BLaER1 (cell line): ENCODE measurements at regions not wholly inside any gene's neighbourhood (a gene's known extent, or its start where the extent isn't known, plus 50 kb on each side); places are given as distances from the start of the nearest gene placed in this dataset.

Source experiments
- H3K27ac ChIP-seq: shearing (Covaris generic); formaldehyde crosslinking; 2 replicates; pipeline ENCODE4 v1.8.1; 2022
- H3K27me3 ChIP-seq: shearing (Covaris generic); formaldehyde crosslinking; 2 replicates; pipeline ENCODE4 v1.8.1; 2022
- H3K36me3 ChIP-seq: shearing (Covaris generic); formaldehyde crosslinking; 2 replicates; pipeline ENCODE4 v1.8.1; 2022
- H3K4me1 ChIP-seq: shearing (Covaris generic); formaldehyde crosslinking; 2 replicates; pipeline ENCODE4 v1.8.1; 2022
- H3K4me2 ChIP-seq: shearing (Covaris generic); formaldehyde crosslinking; 2 replicates; pipeline ENCODE4 v1.8.1; 2022
- H3K4me3 ChIP-seq: shearing (Covaris generic); formaldehyde crosslinking; 2 replicates; pipeline ENCODE4 v1.8.1; 2022
- H3K9ac ChIP-seq: shearing (Covaris generic); formaldehyde crosslinking; 2 replicates; pipeline ENCODE4 v1.8.1; 2022
- H3K9me3 ChIP-seq: shearing (Covaris generic); formaldehyde crosslinking; 2 replicates; pipeline ENCODE4 v1.8.1; 2022
- H4K20me1 ChIP-seq: shearing (Covaris generic); formaldehyde crosslinking; 2 replicates; pipeline ENCODE4 v1.8.1; 2022
- Cebpa-rat ChIP-seq: shearing (Covaris generic); IDR thresholded peaks from 2 replicates; pipeline ENCODE4 v1.8.1; 2022

- H3K4me3 ChIP-seq, result no peak overlapping the region
- H3K4me2 ChIP-seq, result no peak overlapping the region
- no peak overlapping the region for H3K27ac ChIP-seq
- no peaks in the 10 kb centered on the region for H3K36me3 ChIP-seq
- H3K9ac ChIP-seq, result no peak overlapping the region
- no peaks in the 10 kb centered on the region for H3K27me3 ChIP-seq
- no peak for TF ChIP-seq Cebpa-rat
- H3K9me3 ChIP-seq, result no peaks in the 10 kb centered on the region
- no peaks in the 10 kb centered on the region for H4K20me1 ChIP-seq
- peaks cover 20% of the 10 kb centered on the region for H3K4me1 ChIP-seq
Measured at GRCh38 chr14:100648474-100649172, 61.4 kb upstream of the BEGAIN start.

GRCh38 chr14:100649173-100649519 is 61.9 kb upstream of the BEGAIN start:
- no peaks in the 10 kb centered on the region for H3K36me3 ChIP-seq
- H3K27me3 ChIP-seq, result no peaks in the 10 kb centered on the region
- H3K9ac ChIP-seq, result no peak overlapping the region
- peaks cover 24% of the 10 kb centered on the region for H3K4me1 ChIP-seq
- H4K20me1 ChIP-seq, result no peaks in the 10 kb centered on the region
- H3K9me3 ChIP-seq, result no peaks in the 10 kb centered on the region
- no peak overlapping the region for H3K4me3 ChIP-seq
- no peak overlapping the region for H3K27ac ChIP-seq
- no peak for TF ChIP-seq Cebpa-rat
- no peak overlapping the region for H3K4me2 ChIP-seq

- H4K20me1 ChIP-seq, result no peaks in the 10 kb centered on the region
- H3K27me3 ChIP-seq, result no peaks in the 10 kb centered on the region
- H3K36me3 ChIP-seq, result no peaks in the 10 kb centered on the region
- H3K4me3 ChIP-seq, result no peak overlapping the region
- no peak overlapping the region for H3K27ac ChIP-seq
- TF ChIP-seq Cebpa-rat, result no peak
- H3K9ac ChIP-seq, result no peak overlapping the region
- no peak overlapping the region for H3K4me2 ChIP-seq
- no peaks in the 10 kb centered on the region for H3K9me3 ChIP-seq
- peaks cover 26% of the 10 kb centered on the region for H3K4me1 ChIP-seq
Measured at GRCh38 chr14:100651999-100652508, 64.8 kb upstream of the BEGAIN start.

- TF ChIP-seq Cebpa-rat, result no peak
- Histone ChIP-seq H3K4me1 (peaks cover 33% of the 10 kb centered on the region), H3K27ac (no peak overlapping the region), H3K27me3 (no peaks in the 10 kb centered on the region), H4K20me1 (no peaks in the 10 kb centered on the region), H3K36me3 (no peaks in the 10 kb centered on the region), H3K9me3 (no peaks in the 10 kb centered on the region), H3K4me3 (no peak overlapping the region), H3K4me2 (no peak overlapping the region), H3K9ac (no peak overlapping the region)
Measured at GRCh38 chr14:100652744-100653143, 65.5 kb upstream of the BEGAIN start.

- no peak overlapping the region for H3K4me2 ChIP-seq
- no peak overlapping the region for H3K9ac ChIP-seq
- no peak overlapping the region for H3K4me3 ChIP-seq
- H3K4me1 ChIP-seq, result peaks cover 40% of the 10 kb centered on the region
- no peaks in the 10 kb centered on the region for H3K27me3 ChIP-seq
- no peak for TF ChIP-seq Cebpa-rat
- H3K36me3 ChIP-seq, result no peaks in the 10 kb centered on the region
- H4K20me1 ChIP-seq, result no peaks in the 10 kb centered on the region
- H3K27ac ChIP-seq, result no peak overlapping the region
- H3K9me3 ChIP-seq, result no peaks in the 10 kb centered on the region
Measured at GRCh38 chr14:100653409-100653808, 66.2 kb upstream of the BEGAIN start.

- Histone ChIP-seq H3K9ac (no peak overlapping the region), H3K27ac (no peak overlapping the region), H3K36me3 (no peaks in the 10 kb centered on the region), H4K20me1 (no peaks in the 10 kb centered on the region), H3K4me1 (peaks cover 47% of the 10 kb centered on the region), H3K9me3 (no peaks in the 10 kb centered on the region), H3K4me2 (peak overlapping the region; percentile 74), H3K4me3 (no peak overlapping the region), H3K27me3 (no peaks in the 10 kb centered on the region)
- TF ChIP-seq Cebpa-rat, result no peak
Measured at GRCh38 chr14:100654025-100654813, 67.0 kb upstream of the BEGAIN start.

GRCh38 chr14:100654814-100655740 is 67.9 kb upstream of the BEGAIN start:
- Histone ChIP-seq H3K27me3 (no peaks in the 10 kb centered on the region), H3K4me2 (peak overlapping the region; percentile 74), H3K27ac (no peak overlapping the region), H3K9ac (no peak overlapping the region), H4K20me1 (no peaks in the 10 kb centered on the region), H3K9me3 (no peaks in the 10 kb centered on the region), H3K36me3 (no peaks in the 10 kb centered on the region), H3K4me3 (no peak overlapping the region), H3K4me1 (peaks cover 47% of the 10 kb centered on the region)
- no peak for TF ChIP-seq Cebpa-rat

- H3K4me2 ChIP-seq, result peak overlapping the region; percentile 74
- TF ChIP-seq Cebpa-rat, result no peak
- H4K20me1 ChIP-seq, result no peaks in the 10 kb centered on the region
- H3K27ac ChIP-seq, result no peak overlapping the region
- H3K36me3 ChIP-seq, result no peaks in the 10 kb centered on the region
- H3K9me3 ChIP-seq, result no peaks in the 10 kb centered on the region
- H3K9ac ChIP-seq, result 0 out of 2 replicates have a peak overlapping the region, but pooled peaks have one; percentile 9
- H3K4me1 ChIP-seq, result peaks cover 47% of the 10 kb centered on the region
- H3K4me3 ChIP-seq, result no peak overlapping the region
- no peaks in the 10 kb centered on the region for H3K27me3 ChIP-seq
Measured at GRCh38 chr14:100655741-100656085, 68.5 kb upstream of the BEGAIN start.

GRCh38 chr14:100656996-100657395 is 69.7 kb upstream of the DLK1 start:
- no peaks in the 10 kb centered on the region for H3K27me3 ChIP-seq
- H3K36me3 ChIP-seq, result no peaks in the 10 kb centered on the region
- no peaks in the 10 kb centered on the region for H4K20me1 ChIP-seq
- no peaks in the 10 kb centered on the region for H3K9me3 ChIP-seq
- H3K4me1 ChIP-seq, result peaks cover 47% of the 10 kb centered on the region
- no peak overlapping the region for H3K4me3 ChIP-seq
- no peak overlapping the region for H3K27ac ChIP-seq
- no peak overlapping the region for H3K4me2 ChIP-seq
- TF ChIP-seq Cebpa-rat, result no peak
- H3K9ac ChIP-seq, result 0 out of 2 replicates have a peak overlapping the region, but pooled peaks have one; percentile 29
